Lung microvascular endothelial cell (primary cell): ENCODE measurements at regions not wholly inside any gene's neighbourhood (a gene's known extent, or its start where the extent isn't known, plus 50 kb on each side); places are given as distances from the start of the nearest gene placed in this dataset.
"Not testable (repeated sequence)": the region's sequence is repeated elsewhere in the genome, so short reads cannot be mapped to it uniquely, and the experiment has no call there.

ENCODE experiments used
- DNase-seq, 2 donors: peaks; one replicate each; pipeline versions ENCODE4 v3.0.0 to v3.0.0-alpha.2; 2010; ENCODE audit warnings: low read depth in 2 of 2

GRCh38 chr5:143635146-143635752 lies 176.7 kb upstream of the HMHB1 start:
- no peak for DNase-seq

- no peak for DNase-seq
Observed at GRCh38 chr5:143634689-143635088, 177.3 kb upstream of the HMHB1 start.

GRCh38 chr5:143629871-143630659 lies 181.9 kb upstream of the HMHB1 start:
- DNase-seq: peak in 1 of 2 donors; percentile 4

- DNase-seq: not testable (repeated sequence)
Observed at GRCh38 chr5:143625048-143625447, 186.9 kb upstream of the HMHB1 start.

GRCh38 chr5:143624465-143624864 lies 187.5 kb upstream of the HMHB1 start:
- DNase-seq: no peak

GRCh38 chr5:143619040-143619439 lies 192.9 kb upstream of the HMHB1 start:
- DNase-seq: no peak

- no peak for DNase-seq
Observed at GRCh38 chr5:143618141-143618540, 193.8 kb upstream of the HMHB1 start.

- DNase-seq: no peak
Observed at GRCh38 chr5:143614831-143615230, 197.1 kb upstream of the HMHB1 start.

GRCh38 chr5:143613329-143613728 lies 198.6 kb upstream of the HMHB1 start:
- no peak for DNase-seq

- DNase-seq: no peak
Observed at GRCh38 chr5:143610946-143611345, 201.0 kb upstream of the HMHB1 start.

GRCh38 chr5:143606043-143606752 lies 202.7 kb upstream of the NR3C1 start:
- no peak for DNase-seq

- peak in 1 of 2 donors; percentile 35 for DNase-seq
Observed at GRCh38 chr5:143605403-143606005, 202.0 kb upstream of the NR3C1 start.

GRCh38 chr5:143601917-143602333 lies 198.4 kb upstream of the NR3C1 start:
- no peak for DNase-seq

GRCh38 chr5:143601357-143601756 lies 197.9 kb upstream of the NR3C1 start:
- no peak for DNase-seq

- DNase-seq: no peak
Observed at GRCh38 chr5:143600396-143601075, 197.1 kb upstream of the NR3C1 start.

- DNase-seq: no peak
Observed at GRCh38 chr5:143599474-143599873, 196.0 kb upstream of the NR3C1 start.

GRCh38 chr5:143596824-143597223 lies 193.3 kb upstream of the NR3C1 start:
- no peak for DNase-seq

GRCh38 chr5:143594902-143595818 lies 191.7 kb upstream of the NR3C1 start:
- peak in 1 of 2 donors; percentile 56 for DNase-seq

- DNase-seq: no peak
Observed at GRCh38 chr5:143593723-143594122, 190.2 kb upstream of the NR3C1 start.

- peak; percentile 37 to 82 for DNase-seq
Observed at GRCh38 chr5:143592648-143593047, 189.2 kb upstream of the NR3C1 start.
